ENCODE measurements at regions not wholly inside any gene's neighbourhood (a gene's known extent, or its start where the extent isn't known, plus 50 kb on each side); places are given as distances from the start of the nearest gene placed in this dataset.

GRCh38 chr11:26839911-26840698 is 118.2 kb upstream of the SLC5A12 start:
- no peak for ATAC-seq
- no TSS peak for BruUV-seq (replicated peaks)
- Histone ChIP-seq H3K27ac (ENCODE audit: low read length) (no peak overlapping the region), H3K36me3 (ENCODE audit: control insufficient read depth, insufficient read depth, low read length) (no peaks in the 10 kb centered on the region), H3K27me3 (ENCODE audit: control insufficient read depth, insufficient read depth, low read length) (no peaks in the 10 kb centered on the region), H3K9me3 (ENCODE audit: control insufficient read depth, insufficient read depth, low read depth, low read length) (no peaks in the 10 kb centered on the region), H3K4me1 (ENCODE audit: control insufficient read depth, insufficient read depth, low read length) (no peaks in the 10 kb centered on the region), H3K4me3 (ENCODE audit: low read depth in 2 of 2, low read length in 2 of 2) (no peak overlapping the region)
- DNase-seq (ENCODE audit: low read depth, low spot score), result no peak
- in situ Hi-C loops (cut with HindIII; ENCODE audit: low pct_unique_long_range_greater_than_20kb, low sequenced_read_pairs), result no loop called here
- TF ChIP-seq POLR2AphosphoS5 (IDR thresholded peaks at IDR 0.05; ENCODE audit: low read depth, low read length), result no peak
- TF ChIP-seq, protein P1, sequence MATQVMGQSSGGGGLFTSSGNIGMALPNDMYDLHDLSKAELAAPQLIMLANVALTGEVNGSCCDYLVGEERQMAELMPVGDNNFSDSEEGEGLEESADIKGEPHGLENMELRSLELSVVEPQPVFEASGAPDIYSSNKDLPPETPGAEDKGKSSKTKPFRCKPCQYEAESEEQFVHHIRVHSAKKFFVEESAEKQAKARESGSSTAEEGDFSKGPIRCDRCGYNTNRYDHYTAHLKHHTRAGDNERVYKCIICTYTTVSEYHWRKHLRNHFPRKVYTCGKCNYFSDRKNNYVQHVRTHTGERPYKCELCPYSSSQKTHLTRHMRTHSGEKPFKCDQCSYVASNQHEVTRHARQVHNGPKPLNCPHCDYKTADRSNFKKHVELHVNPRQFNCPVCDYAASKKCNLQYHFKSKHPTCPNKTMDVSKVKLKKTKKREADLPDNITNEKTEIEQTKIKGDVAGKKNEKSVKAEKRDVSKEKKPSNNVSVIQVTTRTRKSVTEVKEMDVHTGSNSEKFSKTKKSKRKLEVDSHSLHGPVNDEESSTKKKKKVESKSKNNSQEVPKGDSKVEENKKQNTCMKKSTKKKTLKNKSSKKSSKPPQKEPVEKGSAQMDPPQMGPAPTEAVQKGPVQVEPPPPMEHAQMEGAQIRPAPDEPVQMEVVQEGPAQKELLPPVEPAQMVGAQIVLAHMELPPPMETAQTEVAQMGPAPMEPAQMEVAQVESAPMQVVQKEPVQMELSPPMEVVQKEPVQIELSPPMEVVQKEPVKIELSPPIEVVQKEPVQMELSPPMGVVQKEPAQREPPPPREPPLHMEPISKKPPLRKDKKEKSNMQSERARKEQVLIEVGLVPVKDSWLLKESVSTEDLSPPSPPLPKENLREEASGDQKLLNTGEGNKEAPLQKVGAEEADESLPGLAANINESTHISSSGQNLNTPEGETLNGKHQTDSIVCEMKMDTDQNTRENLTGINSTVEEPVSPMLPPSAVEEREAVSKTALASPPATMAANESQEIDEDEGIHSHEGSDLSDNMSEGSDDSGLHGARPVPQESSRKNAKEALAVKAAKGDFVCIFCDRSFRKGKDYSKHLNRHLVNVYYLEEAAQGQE (IDR thresholded peaks at IDR 0.05; ENCODE audit: insufficient read depth in 1 of 2, low read depth in 2 of 2, low read length in 1 of 2), result no peak
- TF ChIP-seq TCF7L2 (IDR thresholded peaks at IDR 0.05; ENCODE audit: low read depth, low read length), result no peak
- TF ChIP-seq SIN3A (IDR thresholded peaks at IDR 0.05; ENCODE audit: borderline replicate concordance, insufficient read depth, low read depth, low read length), result no peak
- TF ChIP-seq, protein P2, sequence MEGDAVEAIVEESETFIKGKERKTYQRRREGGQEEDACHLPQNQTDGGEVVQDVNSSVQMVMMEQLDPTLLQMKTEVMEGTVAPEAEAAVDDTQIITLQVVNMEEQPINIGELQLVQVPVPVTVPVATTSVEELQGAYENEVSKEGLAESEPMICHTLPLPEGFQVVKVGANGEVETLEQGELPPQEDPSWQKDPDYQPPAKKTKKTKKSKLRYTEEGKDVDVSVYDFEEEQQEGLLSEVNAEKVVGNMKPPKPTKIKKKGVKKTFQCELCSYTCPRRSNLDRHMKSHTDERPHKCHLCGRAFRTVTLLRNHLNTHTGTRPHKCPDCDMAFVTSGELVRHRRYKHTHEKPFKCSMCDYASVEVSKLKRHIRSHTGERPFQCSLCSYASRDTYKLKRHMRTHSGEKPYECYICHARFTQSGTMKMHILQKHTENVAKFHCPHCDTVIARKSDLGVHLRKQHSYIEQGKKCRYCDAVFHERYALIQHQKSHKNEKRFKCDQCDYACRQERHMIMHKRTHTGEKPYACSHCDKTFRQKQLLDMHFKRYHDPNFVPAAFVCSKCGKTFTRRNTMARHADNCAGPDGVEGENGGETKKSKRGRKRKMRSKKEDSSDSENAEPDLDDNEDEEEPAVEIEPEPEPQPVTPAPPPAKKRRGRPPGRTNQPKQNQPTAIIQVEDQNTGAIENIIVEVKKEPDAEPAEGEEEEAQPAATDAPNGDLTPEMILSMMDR (IDR thresholded peaks at IDR 0.05), result no peak
- intact Hi-C loops (cut with micrococcal nuclease; ENCODE audit: unreplicated experiment), result no loop called here
- CTCF ChIA-PET, result no interaction called here
- POLR2A ChIA-PET, result interaction anchor here (0.5 kb wide), 1 partner anchor 153 kb away, joined by 14 read pairs; no protein-coding TSS in a partner anchor

- in situ Hi-C loops (cut with HindIII; ENCODE audit: low pct_unique_long_range_greater_than_20kb, low sequenced_read_pairs) (no loop called here), intact Hi-C loops (cut with micrococcal nuclease; ENCODE audit: unreplicated experiment) (no loop called here)
- TF ChIP-seq POLR2AphosphoS5 (IDR thresholded peaks at IDR 0.05; ENCODE audit: low read depth, low read length) (no peak), TCF7L2 (IDR thresholded peaks at IDR 0.05; ENCODE audit: low read depth, low read length) (no peak), SIN3A (IDR thresholded peaks at IDR 0.05; ENCODE audit: borderline replicate concordance, insufficient read depth, low read depth, low read length) (no peak)
- TF ChIP-seq, protein P1 (IDR thresholded peaks at IDR 0.05; ENCODE audit: insufficient read depth in 1 of 2, low read depth in 2 of 2, low read length in 1 of 2), result no peak
- TF ChIP-seq, protein P2 (IDR thresholded peaks at IDR 0.05), result no peak
- no peaks in the 10 kb centered on the region for H3K36me3 ChIP-seq (ENCODE audit: control insufficient read depth, insufficient read depth, low read length)
- CTCF ChIA-PET, result no interaction called here
- POLR2A ChIA-PET, result no interaction called here
- DNase-seq (ENCODE audit: low read depth, low spot score) (no peak), ATAC-seq (no peak)
- H3K27me3 ChIP-seq (ENCODE audit: control insufficient read depth, insufficient read depth, low read length), result no peaks in the 10 kb centered on the region
- no TSS peak for BruUV-seq (replicated peaks)
- H3K4me1 ChIP-seq (ENCODE audit: control insufficient read depth, insufficient read depth, low read length), result no peaks in the 10 kb centered on the region
- H3K27ac ChIP-seq (ENCODE audit: low read length), result no peak overlapping the region
- H3K9me3 ChIP-seq (ENCODE audit: control insufficient read depth, insufficient read depth, low read depth, low read length), result no peaks in the 10 kb centered on the region
- no peak overlapping the region for H3K4me3 ChIP-seq (ENCODE audit: low read depth in 2 of 2, low read length in 2 of 2)
Observed at GRCh38 chr11:26841818-26842473, 120.1 kb upstream of the SLC5A12 start.

Measured in Panc1 (cell line).